HEK293 (cell line): ENCODE measurements at regions not wholly inside any gene's neighbourhood (a gene's known extent, or its start where the extent isn't known, plus 50 kb on each side); places are given as distances from the start of the nearest gene placed in this dataset.

ENCODE experiments used
- CTCF ChIA-PET: fragments of 350-600 bp; formaldehyde crosslinking; extraction: SDS; loops from one replicate; lab custom pipeline; 2021; ENCODE audit warnings: antibody characterized with exemption; lab: Yijun Ruan, JAX
- POLR2A ChIA-PET: fragments of 300-600 bp; formaldehyde crosslinking; extraction: SDS; loops from one replicate; lab custom pipeline; 2020; ENCODE audit warnings: antibody characterized with exemption, inconsistent platforms; lab: Yijun Ruan, JAX
- H3K27ac ChIP-seq: fragments of 200-500 bp; sonication (Bioruptor generic); 2 replicates; pipeline ENCODE4 v1.5.1; 2014; ENCODE audit warnings: low read depth, low read length, control low read depth, inconsistent platforms; ENCODE audit errors: extremely low read depth
- H3K36me3 ChIP-seq, 2 experiments: fragments of 200-500 bp in 1 of 2; sonication (Bioruptor generic) in 1 of 2; 1 replicate in 1 of 2; 2 replicates in 1 of 2; pipeline ENCODE4 v1.5.1; 2014 to 2017; ENCODE audit warnings: inconsistent platforms in 2 of 2, low read length in 2 of 2; ENCODE audit not compliant: control insufficient read depth in 2 of 2, insufficient read depth in 1 of 2
- H3K4me1 ChIP-seq: fragments of 200-500 bp; sonication (Bioruptor generic); 2 replicates; pipeline ENCODE4 v1.5.1; 2014; ENCODE audit warnings: mild to moderate bottlenecking, low read length, inconsistent platforms; ENCODE audit not compliant: control insufficient read depth, insufficient read depth
- H3K4me3 ChIP-seq: 2 replicates; pipeline ENCODE4 v1.5.1; 2011; ENCODE audit warnings: low read depth, mild to moderate bottlenecking, control low read depth, low read length, moderate library complexity
- H3K9me3 ChIP-seq: fragments of 200-500 bp; sonication (Bioruptor generic); 2 replicates; pipeline ENCODE4 v1.5.1; 2014; ENCODE audit warnings: low read depth, low read length, inconsistent platforms; ENCODE audit not compliant: control insufficient read depth, insufficient read depth
- ELK4 ChIP-seq: IDR thresholded peaks from 2 replicates; pipeline ENCODE4 v1.6.1; 2011; ENCODE audit warnings: mild to moderate bottlenecking, low read depth, low read length, borderline replicate concordance
- GFI1B ChIP-seq: fragments of 450-650 bp; formaldehyde crosslinking; IDR thresholded peaks from 2 replicates; pipeline ENCODE4 v1.5.1; 2016; ENCODE audit warnings: missing biosample characterization, missing genetic modification characterization
- HOXC10 ChIP-seq: sonication (generic); formaldehyde crosslinking; IDR thresholded peaks from 2 replicates; pipeline ENCODE4 v1.8.1; 2023; ENCODE audit warnings: mild to moderate bottlenecking, missing genetic modification reagents
- KLF8 ChIP-seq: fragments of 450-650 bp; formaldehyde crosslinking; IDR thresholded peaks from 2 replicates; pipeline ENCODE4 v1.5.1; 2016; ENCODE audit warnings: missing biosample characterization, missing genetic modification characterization
- SCRT1 ChIP-seq: fragments of 450-650 bp; formaldehyde crosslinking; IDR thresholded peaks from 2 replicates; pipeline ENCODE4 v1.5.1; 2016; ENCODE audit warnings: missing biosample characterization, missing genetic modification characterization, borderline replicate concordance
- ZBTB1 ChIP-seq: fragments of 450-650 bp; formaldehyde crosslinking; IDR thresholded peaks from 2 replicates; pipeline ENCODE4 v1.5.1; 2016; ENCODE audit warnings: missing biosample characterization, missing genetic modification characterization
- ZBTB17 ChIP-seq: fragments of 450-650 bp; formaldehyde crosslinking; IDR thresholded peaks from 2 replicates; pipeline ENCODE4 v1.5.1; 2016; ENCODE audit warnings: missing biosample characterization, missing genetic modification characterization
- ZFP3 ChIP-seq: fragments of 450-650 bp; formaldehyde crosslinking; IDR thresholded peaks from 2 replicates; pipeline ENCODE4 v1.5.1; 2016; ENCODE audit warnings: low read depth, missing biosample characterization, missing genetic modification characterization
- ZNF112 ChIP-seq: fragments of 450-650 bp; formaldehyde crosslinking; IDR thresholded peaks from 2 replicates; pipeline ENCODE4 v1.5.0; 2017; ENCODE audit warnings: missing biosample characterization, missing genetic modification characterization
- ZNF121 ChIP-seq: fragments of 450-650 bp; formaldehyde crosslinking; IDR thresholded peaks from 2 replicates; pipeline ENCODE4 v1.5.1; 2016; ENCODE audit warnings: missing biosample characterization, missing genetic modification characterization
- ZNF138 ChIP-seq: fragments of 450-650 bp; formaldehyde crosslinking; IDR thresholded peaks from 2 replicates; pipeline ENCODE4 v1.5.1; 2016; ENCODE audit warnings: missing biosample characterization, missing genetic modification characterization, borderline replicate concordance
- ZNF146 ChIP-seq: fragments of 450-650 bp; formaldehyde crosslinking; IDR thresholded peaks from 2 replicates; pipeline ENCODE4 v1.5.1; 2016; ENCODE audit warnings: missing biosample characterization, missing genetic modification characterization
- ZNF157 ChIP-seq: fragments of 450-650 bp; formaldehyde crosslinking; IDR thresholded peaks from 2 replicates; pipeline ENCODE4 v1.5.1; 2016; ENCODE audit warnings: missing biosample characterization, missing genetic modification characterization
- ZNF174 ChIP-seq: fragments of 450-650 bp; formaldehyde crosslinking; IDR thresholded peaks from 2 replicates; pipeline ENCODE4 v1.5.0; 2017; ENCODE audit warnings: missing biosample characterization, mild to moderate bottlenecking, missing genetic modification characterization
- ZNF2 ChIP-seq: fragments of 450-650 bp; formaldehyde crosslinking; IDR thresholded peaks from 2 replicates; pipeline ENCODE4 v1.5.1; 2016; ENCODE audit warnings: missing biosample characterization, missing genetic modification characterization
- ZNF266 ChIP-seq: fragments of 450-650 bp; formaldehyde crosslinking; IDR thresholded peaks from 2 replicates; pipeline ENCODE4 v1.5.1; 2016; ENCODE audit warnings: missing biosample characterization, missing genetic modification characterization, low read depth
- ZNF274 ChIP-seq, 2 experiments: fragments of 200-500 bp in 1 of 2; fragments of 450-650 bp in 1 of 2; sonication (Bioruptor generic) in 1 of 2; formaldehyde crosslinking in 1 of 2; IDR thresholded peaks; 2 replicates each; pipeline versions ENCODE4 v1.5.1 to v1.6.1; 2014 to 2016; ENCODE audit warnings: borderline replicate concordance in 1 of 2, inconsistent platforms in 1 of 2, low read length in 1 of 2, missing biosample characterization in 1 of 2, missing genetic modification characterization in 1 of 2
- ZNF555 ChIP-seq: fragments of 450-650 bp; formaldehyde crosslinking; conservative IDR thresholded peaks from 2 replicates; pipeline ENCODE4 v1.5.1; 2017; ENCODE audit warnings: missing biosample characterization, mild to moderate bottlenecking, missing genetic modification characterization, inconsistent platforms
- ZNF571 ChIP-seq: fragments of 450-650 bp; formaldehyde crosslinking; IDR thresholded peaks from 2 replicates; pipeline ENCODE4 v1.5.0; 2017; ENCODE audit warnings: missing biosample characterization, missing genetic modification characterization
- ZNF580 ChIP-seq: fragments of 450-650 bp; formaldehyde crosslinking; IDR thresholded peaks from 2 replicates; pipeline ENCODE4 v1.5.1; 2016; ENCODE audit warnings: missing biosample characterization, missing genetic modification characterization
- ZNF585B ChIP-seq: fragments of 450-650 bp; formaldehyde crosslinking; IDR thresholded peaks from 2 replicates; pipeline ENCODE4 v1.5.1; 2016; ENCODE audit warnings: missing biosample characterization, missing genetic modification characterization
- ZNF629 ChIP-seq: fragments of 450-650 bp; formaldehyde crosslinking; IDR thresholded peaks from 2 replicates; pipeline ENCODE4 v1.5.1; 2017; ENCODE audit warnings: missing biosample characterization, missing genetic modification characterization
- ZSCAN30 ChIP-seq: fragments of 450-650 bp; IDR thresholded peaks from 2 replicates; pipeline ENCODE4 v1.5.1; 2018; ENCODE audit warnings: missing biosample characterization, mild to moderate bottlenecking, missing genetic modification characterization, moderate library complexity
- TF ChIP-seq, protein P1 (sequence below): fragments of 450-650 bp; formaldehyde crosslinking; IDR thresholded peaks from 2 replicates; pipeline ENCODE4 v1.5.1; 2016; ENCODE audit warnings: missing biosample characterization, missing genetic modification characterization
- TF ChIP-seq, protein P2 (sequence below): fragments of 450-650 bp; formaldehyde crosslinking; IDR thresholded peaks from 2 replicates; pipeline ENCODE4 v1.5.1; 2016; ENCODE audit warnings: missing biosample characterization, missing genetic modification characterization

GRCh38 chr9:38250279-38251035 is 142.0 kb upstream of the ALDH1B1 start (continued):
- TF ChIP-seq ZNF580 (tag by site-specific recombination): no peak
- no peak for TF ChIP-seq GFI1B
- TF ChIP-seq ZNF555 (tag by site-specific recombination): no peak
- TF ChIP-seq ZNF571: no peak
- TF ChIP-seq ZBTB1 (tag by site-specific recombination): no peak
- TF ChIP-seq ZNF2: no peak
- TF ChIP-seq ZSCAN30 (tag by site-specific recombination): no peak
- TF ChIP-seq HOXC10: no peak

GRCh38 chr9:38249587-38250210 is 142.8 kb upstream of the ALDH1B1 start:
- POLR2A ChIA-PET: no interaction called here
- Histone ChIP-seq H3K9me3 (no peaks in the 10 kb centered on the region), H3K4me1 (no peaks in the 10 kb centered on the region), H3K27ac (no peak overlapping the region), H3K4me3 (no peak overlapping the region), H3K36me3 (no peaks in the 10 kb centered on the region)
- TF ChIP-seq ZNF112 (tag by site-specific recombination) (no peak), ZNF138 (tag by site-specific recombination) (no peak), ZNF629 (tag by site-specific recombination) (no peak), ZNF274 (IDR thresholded peaks at IDR 0.05; ENCODE audit: low read length) (no peak), ZNF274 (tag by site-specific recombination; IDR thresholded peaks at IDR 0.05; ENCODE audit: borderline replicate concordance) (no peak), ZNF157 (tag by site-specific recombination) (no peak), ZNF174 (tag by site-specific recombination) (no peak), ZNF146 (tag by site-specific recombination) (no peak), ELK4 (no peak), KLF8 (no peak), ZNF266 (tag by site-specific recombination) (no peak), ZFP3 (no peak), ZNF585B (tag by site-specific recombination) (no peak), ZBTB17 (no peak), SCRT1 (tag by site-specific recombination) (no peak), ZNF121 (no peak)
- TF ChIP-seq, protein P1, sequence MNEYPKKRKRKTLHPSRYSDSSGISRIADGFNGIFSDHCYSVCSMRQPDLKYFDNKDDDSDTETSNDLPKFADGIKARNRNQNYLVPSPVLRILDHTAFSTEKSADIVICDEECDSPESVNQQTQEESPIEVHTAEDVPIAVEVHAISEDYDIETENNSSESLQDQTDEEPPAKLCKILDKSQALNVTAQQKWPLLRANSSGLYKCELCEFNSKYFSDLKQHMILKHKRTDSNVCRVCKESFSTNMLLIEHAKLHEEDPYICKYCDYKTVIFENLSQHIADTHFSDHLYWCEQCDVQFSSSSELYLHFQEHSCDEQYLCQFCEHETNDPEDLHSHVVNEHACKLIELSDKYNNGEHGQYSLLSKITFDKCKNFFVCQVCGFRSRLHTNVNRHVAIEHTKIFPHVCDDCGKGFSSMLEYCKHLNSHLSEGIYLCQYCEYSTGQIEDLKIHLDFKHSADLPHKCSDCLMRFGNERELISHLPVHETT (tag by site-specific recombination): no peak
- TF ChIP-seq, protein P2, sequence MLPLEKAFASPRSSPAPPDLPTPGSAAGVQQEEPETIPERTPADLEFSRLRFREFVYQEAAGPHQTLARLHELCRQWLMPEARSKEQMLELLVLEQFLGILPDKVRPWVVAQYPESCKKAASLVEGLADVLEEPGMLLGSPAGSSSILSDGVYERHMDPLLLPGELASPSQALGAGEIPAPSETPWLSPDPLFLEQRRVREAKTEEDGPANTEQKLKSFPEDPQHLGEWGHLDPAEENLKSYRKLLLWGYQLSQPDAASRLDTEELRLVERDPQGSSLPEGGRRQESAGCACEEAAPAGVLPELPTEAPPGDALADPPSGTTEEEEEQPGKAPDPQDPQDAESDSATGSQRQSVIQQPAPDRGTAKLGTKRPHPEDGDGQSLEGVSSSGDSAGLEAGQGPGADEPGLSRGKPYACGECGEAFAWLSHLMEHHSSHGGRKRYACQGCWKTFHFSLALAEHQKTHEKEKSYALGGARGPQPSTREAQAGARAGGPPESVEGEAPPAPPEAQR: no peak
- CTCF ChIA-PET: interaction anchor here (0.7 to 1.3 kb wide), 3 partner anchors 14 to 162 kb away, joined by 3 to 5 read pairs (median 4); no protein-coding TSS in a partner anchor
